ENCODE measurements at regions not wholly inside any gene's neighbourhood (a gene's known extent, or its start where the extent isn't known, plus 50 kb on each side); places are given as distances from the start of the nearest gene placed in this dataset.
A peak's percentile ranks its signal among the peaks of the same experiment; 100 is the strongest.

DNA sequence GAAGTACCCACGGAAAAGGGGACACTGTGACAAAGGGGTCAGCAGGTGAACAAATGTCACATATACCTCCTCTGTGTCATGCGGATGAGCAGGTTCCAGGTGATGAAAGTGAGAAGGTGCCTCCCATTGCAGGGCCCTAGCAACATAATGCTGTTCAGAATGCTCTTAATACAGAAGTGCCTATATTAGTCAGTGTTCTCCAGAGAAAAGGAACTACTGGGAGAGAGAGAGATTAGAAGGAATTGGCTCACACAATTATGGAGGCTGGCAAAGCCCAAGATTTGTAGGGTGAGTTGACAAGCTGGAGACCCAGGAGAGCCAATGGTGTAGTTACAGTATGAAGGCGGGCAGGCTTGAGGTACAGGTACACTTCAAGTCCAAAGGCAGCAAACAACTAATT, 98.1 kb upstream of the CDC42EP3 start:
- Histone ChIP-seq H4K20me1 (ENCODE audit: control insufficient read depth, extremely low read depth, insufficient read depth, low read length) (no peaks in the 10 kb centered on the region), H3K4me1 (ENCODE audit: control insufficient read depth, extremely low read depth, insufficient read depth, low read length) (peaks cover 19% of the 10 kb centered on the region)

DNA sequence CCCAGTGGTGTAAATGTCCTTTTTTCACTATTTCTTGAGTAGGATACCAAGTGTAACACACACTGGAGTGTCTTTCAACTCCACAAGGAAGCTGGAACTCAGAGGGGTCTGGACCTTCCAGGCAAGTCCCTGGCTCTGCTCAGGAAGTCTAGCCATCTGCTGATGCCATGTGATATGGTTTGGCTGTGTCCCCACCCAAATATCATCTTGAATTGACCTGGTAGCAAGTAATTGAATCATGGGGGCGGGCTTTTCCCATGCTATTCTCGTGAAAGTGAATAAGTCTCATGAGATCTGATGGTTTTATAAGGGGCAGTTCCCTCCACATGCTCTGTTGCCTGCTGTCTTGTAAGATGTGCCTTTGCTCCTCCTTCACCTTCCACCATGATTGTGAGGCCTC, 99.4 kb upstream of the CDC42EP3 start:
- Histone ChIP-seq H3K36me3 (ENCODE audit: control insufficient read depth, insufficient read depth, low read length) (no peaks in the 10 kb centered on the region), H3K4me2 (ENCODE audit: extremely low read depth, insufficient read depth, low read length) (no peak overlapping the region), H4K20me1 (ENCODE audit: control insufficient read depth, extremely low read depth, insufficient read depth, low read length) (no peaks in the 10 kb centered on the region), H3K9me3 (ENCODE audit: control insufficient read depth, insufficient read depth, low read depth, low read length) (no peaks in the 10 kb centered on the region), H3K27me3 (ENCODE audit: control insufficient read depth, insufficient read depth, low read length) (no peaks in the 10 kb centered on the region), H3K9ac (ENCODE audit: insufficient read depth, low read length) (no peak overlapping the region), H3K4me1 (ENCODE audit: control insufficient read depth, extremely low read depth, insufficient read depth, low read length) (peaks cover 24% of the 10 kb centered on the region), H2AFZ (ENCODE audit: low read length) (no peak overlapping the region), H3K27ac (ENCODE audit: insufficient read depth, low read length) (no peak overlapping the region), H3K79me2 (ENCODE audit: control insufficient read depth, insufficient read depth, low read length) (no peaks in the 10 kb centered on the region), H3K4me3 (replicated peaks in 1 of 4; ENCODE audit: control extremely low read depth in 1 of 4, insufficient read depth in 1 of 4, low read depth in 3 of 4, low read length in 4 of 4) (no peak overlapping the region)
- peak in 1 of 2 donors; percentile 54 for DNase-seq (ENCODE audit: low read depth in 2 of 2)
- TF ChIP-seq, protein P1, sequence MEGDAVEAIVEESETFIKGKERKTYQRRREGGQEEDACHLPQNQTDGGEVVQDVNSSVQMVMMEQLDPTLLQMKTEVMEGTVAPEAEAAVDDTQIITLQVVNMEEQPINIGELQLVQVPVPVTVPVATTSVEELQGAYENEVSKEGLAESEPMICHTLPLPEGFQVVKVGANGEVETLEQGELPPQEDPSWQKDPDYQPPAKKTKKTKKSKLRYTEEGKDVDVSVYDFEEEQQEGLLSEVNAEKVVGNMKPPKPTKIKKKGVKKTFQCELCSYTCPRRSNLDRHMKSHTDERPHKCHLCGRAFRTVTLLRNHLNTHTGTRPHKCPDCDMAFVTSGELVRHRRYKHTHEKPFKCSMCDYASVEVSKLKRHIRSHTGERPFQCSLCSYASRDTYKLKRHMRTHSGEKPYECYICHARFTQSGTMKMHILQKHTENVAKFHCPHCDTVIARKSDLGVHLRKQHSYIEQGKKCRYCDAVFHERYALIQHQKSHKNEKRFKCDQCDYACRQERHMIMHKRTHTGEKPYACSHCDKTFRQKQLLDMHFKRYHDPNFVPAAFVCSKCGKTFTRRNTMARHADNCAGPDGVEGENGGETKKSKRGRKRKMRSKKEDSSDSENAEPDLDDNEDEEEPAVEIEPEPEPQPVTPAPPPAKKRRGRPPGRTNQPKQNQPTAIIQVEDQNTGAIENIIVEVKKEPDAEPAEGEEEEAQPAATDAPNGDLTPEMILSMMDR (conservative IDR thresholded peaks at IDR 0.05 in 1 of 2, IDR thresholded peaks at IDR 0.05 in 1 of 2; ENCODE audit: low read depth in 1 of 2, low read length in 2 of 2) = no peak
- TF ChIP-seq EZH2 (IDR thresholded peaks at IDR 0.05; ENCODE audit: low read length, missing control alignments) = no peak

More for the DNA sequence above, 98.1 kb upstream of the CDC42EP3 start:
- no peak overlapping the region for H3K27ac ChIP-seq (ENCODE audit: insufficient read depth, low read length)
- H3K4me3 ChIP-seq (replicated peaks in 1 of 4; ENCODE audit: control extremely low read depth in 1 of 4, insufficient read depth in 1 of 4, low read depth in 3 of 4, low read length in 4 of 4) = no peak overlapping the region
- no peak overlapping the region for H3K4me2 ChIP-seq (ENCODE audit: extremely low read depth, insufficient read depth, low read length)
- TF ChIP-seq EZH2 (IDR thresholded peaks at IDR 0.05; ENCODE audit: low read length, missing control alignments) = no peak
- TF ChIP-seq, protein P1 (conservative IDR thresholded peaks at IDR 0.05 in 1 of 2, IDR thresholded peaks at IDR 0.05 in 1 of 2; ENCODE audit: low read depth in 1 of 2, low read length in 2 of 2) = no peak
- H3K79me2 ChIP-seq (ENCODE audit: control insufficient read depth, insufficient read depth, low read length) = no peaks in the 10 kb centered on the region
- DNase-seq (ENCODE audit: low read depth in 2 of 2) = no peak
- no peak overlapping the region for H2AFZ ChIP-seq (ENCODE audit: low read length)
- no peak overlapping the region for H3K9ac ChIP-seq (ENCODE audit: insufficient read depth, low read length)
- no peaks in the 10 kb centered on the region for H3K9me3 ChIP-seq (ENCODE audit: control insufficient read depth, insufficient read depth, low read depth, low read length)
- no peaks in the 10 kb centered on the region for H3K36me3 ChIP-seq (ENCODE audit: control insufficient read depth, insufficient read depth, low read length)
- no peaks in the 10 kb centered on the region for H3K27me3 ChIP-seq (ENCODE audit: control insufficient read depth, insufficient read depth, low read length)

DNA sequence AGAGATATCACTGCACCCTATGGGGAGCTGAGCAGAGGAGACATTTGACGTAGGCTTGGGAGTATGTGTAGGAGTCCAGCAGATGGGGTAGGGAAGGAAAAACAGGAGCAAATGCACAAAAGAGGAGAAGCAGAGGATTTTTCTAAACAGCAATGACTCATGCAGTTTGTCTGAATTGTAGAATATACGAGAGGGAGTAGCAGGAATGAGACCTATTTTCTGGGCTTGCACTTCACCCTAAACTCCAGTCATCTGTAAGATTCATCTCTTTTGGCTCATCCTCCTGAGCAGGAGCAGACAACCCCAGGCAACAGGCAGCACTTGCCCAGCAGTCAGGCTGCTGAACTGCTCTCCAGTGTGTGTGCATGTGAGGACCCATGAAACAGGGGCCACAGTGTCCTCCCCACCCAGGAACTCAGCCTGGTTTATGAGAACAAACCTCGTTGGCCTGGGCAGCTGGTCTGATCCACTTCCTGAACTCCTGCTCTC, 100.2 kb upstream of the CDC42EP3 start:
- H3K79me2 ChIP-seq (ENCODE audit: control insufficient read depth, insufficient read depth, low read length) = no peaks in the 10 kb centered on the region
- H3K27ac ChIP-seq (ENCODE audit: insufficient read depth, low read length) = no peak overlapping the region
- H3K4me2 ChIP-seq (ENCODE audit: extremely low read depth, insufficient read depth, low read length) = no peak overlapping the region
- no peak overlapping the region for H3K9ac ChIP-seq (ENCODE audit: insufficient read depth, low read length)
- H2AFZ ChIP-seq (ENCODE audit: low read length) = no peak overlapping the region
- H3K4me1 ChIP-seq (ENCODE audit: control insufficient read depth, extremely low read depth, insufficient read depth, low read length) = peaks cover 33% of the 10 kb centered on the region
- H3K27me3 ChIP-seq (ENCODE audit: control insufficient read depth, insufficient read depth, low read length) = no peaks in the 10 kb centered on the region
- H4K20me1 ChIP-seq (ENCODE audit: control insufficient read depth, extremely low read depth, insufficient read depth, low read length) = no peaks in the 10 kb centered on the region
- peak; percentile 47 to 79 for DNase-seq (ENCODE audit: low read depth in 2 of 2)
- H3K4me3 ChIP-seq (replicated peaks in 1 of 4; ENCODE audit: control extremely low read depth in 1 of 4, insufficient read depth in 1 of 4, low read depth in 3 of 4, low read length in 4 of 4) = no peak overlapping the region
- no peaks in the 10 kb centered on the region for H3K36me3 ChIP-seq (ENCODE audit: control insufficient read depth, insufficient read depth, low read length)
- H3K9me3 ChIP-seq (ENCODE audit: control insufficient read depth, insufficient read depth, low read depth, low read length) = no peaks in the 10 kb centered on the region
- TF ChIP-seq, protein P1 (conservative IDR thresholded peaks at IDR 0.05 in 1 of 2, IDR thresholded peaks at IDR 0.05 in 1 of 2; ENCODE audit: low read depth in 1 of 2, low read length in 2 of 2) = no peak
- TF ChIP-seq EZH2 (IDR thresholded peaks at IDR 0.05; ENCODE audit: low read length, missing control alignments) = no peak
